ENCODE measurements at regions not wholly inside any gene's neighbourhood (a gene's known extent, or its start where the extent isn't known, plus 50 kb on each side); places are given as distances from the start of the nearest gene placed in this dataset.

DNA sequence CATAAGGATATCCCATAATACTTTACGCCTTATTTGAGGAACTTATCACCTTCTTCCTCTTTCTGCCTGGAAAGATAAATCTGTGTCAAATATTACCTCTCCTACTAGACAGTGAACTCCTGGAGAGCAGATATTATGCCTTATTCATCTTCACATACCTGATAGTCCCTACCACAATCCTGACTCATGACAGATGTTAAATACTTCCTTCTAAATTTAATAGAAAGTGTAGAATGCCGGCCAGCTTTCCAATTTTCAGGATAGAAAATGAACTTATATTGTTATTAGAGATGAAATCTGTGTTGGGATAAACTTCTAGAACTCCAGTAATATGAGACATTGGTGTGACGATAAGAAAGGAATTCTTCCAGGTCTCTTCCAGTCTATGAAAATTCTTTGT is 89.0 kb downstream of the GCNT4 start:
- Histone ChIP-seq H3K79me2 (ENCODE audit: control insufficient read depth, insufficient read depth, low read length) (no peaks in the 10 kb centered on the region), H3K4me1 (replicated peaks in 1 of 2; ENCODE audit: control insufficient read depth in 2 of 2, insufficient read depth in 2 of 2, low read length in 2 of 2) (no peaks in the 10 kb centered on the region), H3K9me3 (replicated peaks; ENCODE audit: control insufficient read depth, insufficient read depth, low read depth, low read length) (no peaks in the 10 kb centered on the region), H3K4me2 (ENCODE audit: insufficient read depth, low read length) (no peak overlapping the region), H3K9me1 (ENCODE audit: control insufficient read depth, insufficient read depth, low read length) (no peaks in the 10 kb centered on the region), H3K27me3 (ENCODE audit: control insufficient read depth in 2 of 2, insufficient read depth in 2 of 2, low read length in 2 of 2) (no peaks in the 10 kb centered on the region), H4K20me1 (replicated peaks; ENCODE audit: control insufficient read depth, insufficient read depth, low read length) (no peaks in the 10 kb centered on the region), H3K36me3 (ENCODE audit: control insufficient read depth, insufficient read depth, low read length) (no peaks in the 10 kb centered on the region), H3K27ac (ENCODE audit: extremely low read depth, low read depth, low read length) (no peak overlapping the region), H2AFZ (ENCODE audit: low read depth, low read length) (no peak overlapping the region), H3K4me3 (no peak overlapping the region), H3K9ac (ENCODE audit: insufficient read depth in 1 of 2, low read depth in 2 of 2, low read length in 2 of 2) (no peak overlapping the region)
- no peak for FAIRE-seq
- CTCF ChIA-PET (ENCODE audit: low intra/inter-chr PET ratio) = no interaction called here
- no TSS peak for BruUV-seq (replicated peaks)
- no peak for ATAC-seq
- TF ChIP-seq GTF2A2 (tag; IDR thresholded peaks at IDR 0.05) (no peak), ZNF77 (CRISPR knock-in tag; IDR thresholded peaks at IDR 0.05) (no peak), ZNF175 (CRISPR knock-in tag; IDR thresholded peaks at IDR 0.05; ENCODE audit: low read depth) (no peak), SNRNP70 (optimal IDR thresholded peaks at IDR 0.05; ENCODE audit: low read depth, low read length) (no peak), DIDO1 (tag; IDR thresholded peaks at IDR 0.05; ENCODE audit: low read depth) (no peak), SRSF1 (IDR thresholded peaks at IDR 0.05; ENCODE audit: low read depth, low read length) (no peak), MNT (conservative IDR thresholded peaks at IDR 0.05) (no peak), TAF9B (IDR thresholded peaks at IDR 0.05; ENCODE audit: partially characterized antibody) (no peak), MBD2 (IDR thresholded peaks at IDR 0.05; ENCODE audit: borderline replicate concordance, low read depth) (no peak), LCOR (CRISPR knock-in tag; IDR thresholded peaks at IDR 0.05) (no peak), GATAD2A (IDR thresholded peaks at IDR 0.05) (no peak), SAFB (IDR thresholded peaks at IDR 0.05; ENCODE audit: borderline replicate concordance, low read depth, low read length) (no peak), TSC22D4 (tag; IDR thresholded peaks at IDR 0.05) (no peak), GTF2E2 (tag; IDR thresholded peaks at IDR 0.05) (no peak)
- TF ChIP-seq, protein P1, sequence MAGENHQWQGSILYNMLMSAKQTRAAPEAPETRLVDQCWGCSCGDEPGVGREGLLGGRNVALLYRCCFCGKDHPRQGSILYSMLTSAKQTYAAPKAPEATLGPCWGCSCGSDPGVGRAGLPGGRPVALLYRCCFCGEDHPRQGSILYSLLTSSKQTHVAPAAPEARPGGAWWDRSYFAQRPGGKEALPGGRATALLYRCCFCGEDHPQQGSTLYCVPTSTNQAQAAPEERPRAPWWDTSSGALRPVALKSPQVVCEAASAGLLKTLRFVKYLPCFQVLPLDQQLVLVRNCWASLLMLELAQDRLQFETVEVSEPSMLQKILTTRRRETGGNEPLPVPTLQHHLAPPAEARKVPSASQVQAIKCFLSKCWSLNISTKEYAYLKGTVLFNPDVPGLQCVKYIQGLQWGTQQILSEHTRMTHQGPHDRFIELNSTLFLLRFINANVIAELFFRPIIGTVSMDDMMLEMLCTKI (IDR thresholded peaks at IDR 0.05; ENCODE audit: partially characterized antibody) = no peak
- no peak for DNase-seq (ENCODE audit: extremely low read depth in 1 of 4, low spot score in 3 of 4)
- in situ Hi-C loops (cut with MboI) = no loop called here
- intact Hi-C loops (cut with micrococcal nuclease) = no loop called here
- 2% methylated on average over 3 of the region's 3 CpGs for WGBS (ENCODE audit: insufficient coverage, low coverage, missing lambda C conversion rate)
- POLR2A ChIA-PET = no interaction called here

All from K562 (cell line).